H9 (cell line): ENCODE measurements at regions not wholly inside any gene's neighbourhood (a gene's known extent, or its start where the extent isn't known, plus 50 kb on each side); places are given as distances from the start of the nearest gene placed in this dataset.

Experiments
- DNase-seq: peaks from one replicate; pipeline ENCODE4 v3.0.0-alpha.2; 2017
- H2AFZ ChIP-seq: one replicate; pipeline ENCODE4 v1.6.1; 2013; ENCODE audit warnings: mild to moderate bottlenecking, low read length, control low read depth, moderate library complexity
- H2AK5ac ChIP-seq: 2 replicates; pipeline ENCODE4 v1.6.1; 2013; ENCODE audit warnings: low read length, control low read depth, mixed read lengths; ENCODE audit not compliant: insufficient read length
- H2BK120ac ChIP-seq: one replicate; pipeline ENCODE4 v1.6.1; 2013; ENCODE audit warnings: low read depth, mild to moderate bottlenecking, low read length, control low read depth, inconsistent platforms; ENCODE audit not compliant: poor library complexity, severe bottlenecking
- H2BK12ac ChIP-seq: 2 replicates; pipeline ENCODE4 v1.6.1; 2013; ENCODE audit warnings: low read length, control low read depth, mixed read lengths, low read depth; ENCODE audit not compliant: insufficient read length
- H2BK15ac ChIP-seq: 2 replicates; pipeline ENCODE4 v1.6.1; 2013; ENCODE audit warnings: low read depth, low read length, control low read depth
- H2BK20ac ChIP-seq: one replicate; pipeline ENCODE4 v1.6.1; 2013; ENCODE audit warnings: low read depth, mild to moderate bottlenecking, low read length, control low read depth, inconsistent platforms; ENCODE audit not compliant: poor library complexity, severe bottlenecking
- H2BK5ac ChIP-seq: 2 replicates; pipeline ENCODE4 v1.6.1; 2013; ENCODE audit warnings: low read length, control low read depth, mixed read lengths; ENCODE audit not compliant: insufficient read length
- H3K14ac ChIP-seq: 2 replicates; pipeline ENCODE4 v1.6.1; 2013; ENCODE audit warnings: low read length, control low read depth; ENCODE audit not compliant: insufficient read depth
- H3K18ac ChIP-seq: 2 replicates; pipeline ENCODE4 v1.6.1; 2013; ENCODE audit warnings: low read depth, mild to moderate bottlenecking, mixed read lengths, low read length, control low read depth; ENCODE audit not compliant: insufficient read length
- H3K23ac ChIP-seq: 2 replicates; pipeline ENCODE4 v1.6.1; 2013; ENCODE audit warnings: low read length, control low read depth, mixed read lengths, low read depth; ENCODE audit not compliant: insufficient read length
- H3K23me2 ChIP-seq: 2 replicates; pipeline ENCODE4 v1.6.1; 2013; ENCODE audit warnings: low read depth, mild to moderate bottlenecking, mixed read lengths, low read length, control low read depth; ENCODE audit not compliant: insufficient read length, poor library complexity, severe bottlenecking
- H3K27ac ChIP-seq: 2 replicates; pipeline ENCODE4 v1.5.1; 2013; ENCODE audit warnings: low read length, control low read depth, mixed read lengths, low read depth; ENCODE audit not compliant: insufficient read length
- H3K27me3 ChIP-seq: 2 replicates; pipeline ENCODE4 v1.6.1; 2013; ENCODE audit warnings: low read length, control low read depth, inconsistent platforms; ENCODE audit not compliant: insufficient read depth
- H3K4ac ChIP-seq: 2 replicates; pipeline ENCODE4 v1.6.1; 2013; ENCODE audit warnings: low read depth, mild to moderate bottlenecking, control low read depth, inconsistent platforms, low read length, moderate library complexity
- H3K4me1 ChIP-seq: 2 replicates; pipeline ENCODE4 v1.6.1; 2013; ENCODE audit warnings: low read length, control low read depth, inconsistent platforms; ENCODE audit not compliant: insufficient read depth
- H3K4me2 ChIP-seq: 2 replicates; pipeline ENCODE4 v1.6.1; 2013; ENCODE audit warnings: low read length, control low read depth, mixed read lengths; ENCODE audit not compliant: insufficient read length, insufficient read depth
- H3K56ac ChIP-seq: 2 replicates; pipeline ENCODE4 v1.6.1; 2013; ENCODE audit warnings: low read depth, mild to moderate bottlenecking, mixed read lengths, low read length, control low read depth; ENCODE audit not compliant: insufficient read length
- H3K79me1 ChIP-seq: 2 replicates; pipeline ENCODE4 v1.6.1; 2013; ENCODE audit warnings: low read depth, mild to moderate bottlenecking, moderate library complexity, low read length, control low read depth, inconsistent platforms; ENCODE audit not compliant: insufficient read depth, poor library complexity, severe bottlenecking
- H3K79me2 ChIP-seq: 2 replicates; pipeline ENCODE4 v1.6.1; 2013; ENCODE audit warnings: low read length, control low read depth, inconsistent platforms; ENCODE audit not compliant: insufficient read depth
- H3K9ac ChIP-seq: 2 replicates; pipeline ENCODE4 v1.6.1; 2013; ENCODE audit warnings: low read length, control low read depth, mixed read lengths; ENCODE audit not compliant: insufficient read length; ENCODE audit errors: extremely low read depth
- H3K9me3 ChIP-seq: one replicate; pipeline ENCODE4 v1.6.1; 2013; ENCODE audit warnings: low read depth, low read length, inconsistent platforms; ENCODE audit not compliant: control insufficient read depth
- H3T11ph ChIP-seq: one replicate; pipeline ENCODE4 v1.6.1; 2013; ENCODE audit warnings: mild to moderate bottlenecking, low read length, control low read depth, inconsistent platforms
- H4K20me1 ChIP-seq: one replicate; pipeline ENCODE4 v1.6.1; 2013; ENCODE audit not compliant: control insufficient read depth, insufficient read length, insufficient read depth
- H4K5ac ChIP-seq: 2 replicates; pipeline ENCODE4 v1.6.1; 2013; ENCODE audit warnings: low read depth, mild to moderate bottlenecking, mixed read lengths, low read length, control low read depth; ENCODE audit not compliant: insufficient read length
- H4K8ac ChIP-seq: replicated peaks from 2 replicates; pipeline ENCODE4 v1.6.1; 2013; ENCODE audit warnings: low read length, control low read depth, mixed read lengths, low read depth; ENCODE audit not compliant: insufficient read length
- H4K91ac ChIP-seq: 2 replicates; pipeline ENCODE4 v1.6.1; 2013; ENCODE audit warnings: low read depth, mild to moderate bottlenecking, moderate library complexity, mixed read lengths, low read length, control low read depth; ENCODE audit not compliant: insufficient read length
- H3K27ac Mint-ChIP-seq, 3 experiments: 2 replicates in 2 of 3; 3 replicates in 1 of 3; pipeline ENCODE4 v1.8.0; 2020 to 2021; ENCODE audit warnings: mixed read lengths in 3 of 3, mild to moderate bottlenecking in 1 of 3, moderate library complexity in 1 of 3
- H3K27me3 Mint-ChIP-seq: 2 replicates; pipeline ENCODE4 v1.8.0; 2021; ENCODE audit warnings: low read depth, mild to moderate bottlenecking, moderate library complexity, mixed read lengths
- H3K36me3 Mint-ChIP-seq, 3 experiments: 2 replicates in 2 of 3; 3 replicates in 1 of 3; pipeline ENCODE4 v1.8.0; 2020 to 2021; ENCODE audit warnings: low read depth in 3 of 3, mixed read lengths in 3 of 3; ENCODE audit not compliant: insufficient read depth in 1 of 3
- H3K4me1 Mint-ChIP-seq, 2 experiments: 2 replicates each; pipeline ENCODE4 v1.8.0; 2020; ENCODE audit warnings: mixed read lengths in 2 of 2
- H3K4me3 Mint-ChIP-seq, 2 experiments: 2 replicates in 1 of 2; 3 replicates in 1 of 2; pipeline ENCODE4 v1.8.0; 2020 to 2021; ENCODE audit warnings: mild to moderate bottlenecking in 2 of 2, mixed read lengths in 2 of 2, moderate library complexity in 1 of 2
- H3K9me3 Mint-ChIP-seq, 2 experiments: 2 replicates in 1 of 2; 3 replicates in 1 of 2; pipeline ENCODE4 v1.8.0; 2020; ENCODE audit warnings: mild to moderate bottlenecking in 2 of 2, mixed read lengths in 2 of 2, moderate library complexity in 1 of 2
- WGBS: extraction: QIAGEN DNeasy Blood & Tissue Kit; methylation state at CpG from one replicate; pipeline ENCODE4 v1.1.7; 2013; ENCODE audit warnings: missing lambda C conversion rate, low lambda C conversion rate, mixed read lengths; ENCODE audit not compliant: insufficient read length; ENCODE audit errors: extremely low coverage; 5-methylcytosine and 5-hydroxymethylcytosine counted together
- TF ChIP-seq, protein P1 (sequence below): fragments of 200-600 bp; sonication (generic); conservative IDR thresholded peaks from 3 replicates; pipeline ENCODE4 v1.8.0; 2021; ENCODE audit warnings: antibody characterized with exemption, mild to moderate bottlenecking

DNA sequence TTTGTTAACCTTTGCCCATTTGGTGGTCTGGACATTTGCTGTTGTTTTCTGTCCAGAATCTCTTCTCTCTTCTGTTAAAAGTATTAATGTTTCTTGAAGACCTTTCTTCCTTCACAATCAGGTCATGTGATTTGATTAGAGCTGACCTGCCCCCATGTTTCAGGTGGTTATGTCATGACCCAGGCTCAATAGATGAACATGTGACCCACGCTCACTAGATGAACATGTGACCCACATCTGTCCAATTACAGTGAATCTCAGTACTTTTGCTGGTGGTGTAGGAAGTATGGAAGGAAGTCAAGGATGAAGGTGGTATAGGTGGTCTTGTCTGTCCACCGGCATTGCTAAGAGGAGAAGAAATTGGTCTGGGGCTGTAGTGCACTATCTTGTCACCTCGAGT, 289.1 kb upstream of the JAG1 start:
- no peaks in the 10 kb centered on the region for H3K27me3 ChIP-seq
- no peak overlapping the region for H3K27ac Mint-ChIP-seq
- WGBS = no CpG with 5 or more reads among the region's 3 CpGs

More for the DNA sequence above, 289.1 kb upstream of the JAG1 start:
- Histone ChIP-seq H3K9me3 (no peaks in the 10 kb centered on the region), H3K79me1 (no peaks in the 10 kb centered on the region), H4K8ac (no peak overlapping the region), H2BK120ac (no peak overlapping the region), H3K23me2 (no peaks in the 10 kb centered on the region), H4K20me1 (no peaks in the 10 kb centered on the region), H2BK15ac (no peak overlapping the region), H3K18ac (no peak overlapping the region), H3K9ac (no peak overlapping the region), H2BK5ac (no peak overlapping the region), H3K79me2 (no peaks in the 10 kb centered on the region), H3K14ac (no peak overlapping the region), H4K5ac (no peak overlapping the region), H2AFZ (no peak overlapping the region), H3K23ac (no peak overlapping the region), H3K4me2 (no peak overlapping the region), H2AK5ac (no peak overlapping the region), H2BK20ac (no peak overlapping the region), H3K27ac (no peak overlapping the region), H3T11ph (no peak overlapping the region), H3K4ac (no peak overlapping the region), H3K4me1 (no peaks in the 10 kb centered on the region), H2BK12ac (no peak overlapping the region), H3K56ac (no peak overlapping the region), H4K91ac (no peak overlapping the region)
- no peaks in the 10 kb centered on the region for H3K4me1 Mint-ChIP-seq
- H3K36me3 Mint-ChIP-seq = no peaks in the 10 kb centered on the region; a peak in 1 of 7 replicates
- H3K4me3 Mint-ChIP-seq = no peak overlapping the region
- no peak for DNase-seq
- TF ChIP-seq, protein P1, sequence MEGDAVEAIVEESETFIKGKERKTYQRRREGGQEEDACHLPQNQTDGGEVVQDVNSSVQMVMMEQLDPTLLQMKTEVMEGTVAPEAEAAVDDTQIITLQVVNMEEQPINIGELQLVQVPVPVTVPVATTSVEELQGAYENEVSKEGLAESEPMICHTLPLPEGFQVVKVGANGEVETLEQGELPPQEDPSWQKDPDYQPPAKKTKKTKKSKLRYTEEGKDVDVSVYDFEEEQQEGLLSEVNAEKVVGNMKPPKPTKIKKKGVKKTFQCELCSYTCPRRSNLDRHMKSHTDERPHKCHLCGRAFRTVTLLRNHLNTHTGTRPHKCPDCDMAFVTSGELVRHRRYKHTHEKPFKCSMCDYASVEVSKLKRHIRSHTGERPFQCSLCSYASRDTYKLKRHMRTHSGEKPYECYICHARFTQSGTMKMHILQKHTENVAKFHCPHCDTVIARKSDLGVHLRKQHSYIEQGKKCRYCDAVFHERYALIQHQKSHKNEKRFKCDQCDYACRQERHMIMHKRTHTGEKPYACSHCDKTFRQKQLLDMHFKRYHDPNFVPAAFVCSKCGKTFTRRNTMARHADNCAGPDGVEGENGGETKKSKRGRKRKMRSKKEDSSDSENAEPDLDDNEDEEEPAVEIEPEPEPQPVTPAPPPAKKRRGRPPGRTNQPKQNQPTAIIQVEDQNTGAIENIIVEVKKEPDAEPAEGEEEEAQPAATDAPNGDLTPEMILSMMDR = no peak
- no peaks in the 10 kb centered on the region for H3K27me3 Mint-ChIP-seq
- no peaks in the 10 kb centered on the region for H3K9me3 Mint-ChIP-seq
